ENCODE measurements at regions not wholly inside any gene's neighbourhood (a gene's known extent, or its start where the extent isn't known, plus 50 kb on each side); places are given as distances from the start of the nearest gene placed in this dataset.

DNA sequence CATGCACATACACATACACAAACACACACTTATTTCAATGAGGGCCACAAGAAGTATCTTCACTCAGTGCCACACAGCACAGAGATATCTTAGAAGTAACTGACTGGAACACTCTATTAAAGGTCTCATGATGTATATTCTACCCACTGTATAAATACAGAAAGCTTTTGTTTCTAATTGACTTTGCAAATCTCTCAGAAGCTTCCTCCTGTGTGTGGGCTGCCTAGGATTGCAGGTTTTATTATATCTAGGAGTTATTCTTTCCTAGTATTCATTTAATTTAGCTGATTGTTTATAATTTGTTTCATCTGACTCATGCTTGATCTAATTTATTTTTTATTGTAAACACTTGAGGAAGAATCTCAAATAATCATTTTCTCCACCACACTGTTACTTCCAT, 262.4 kb upstream of the ACTBL2 start:
- no peak for TF ChIP-seq EZH2 (IDR thresholded peaks at IDR 0.05; ENCODE audit: borderline replicate concordance, low read length)
- TF ChIP-seq, protein P1, sequence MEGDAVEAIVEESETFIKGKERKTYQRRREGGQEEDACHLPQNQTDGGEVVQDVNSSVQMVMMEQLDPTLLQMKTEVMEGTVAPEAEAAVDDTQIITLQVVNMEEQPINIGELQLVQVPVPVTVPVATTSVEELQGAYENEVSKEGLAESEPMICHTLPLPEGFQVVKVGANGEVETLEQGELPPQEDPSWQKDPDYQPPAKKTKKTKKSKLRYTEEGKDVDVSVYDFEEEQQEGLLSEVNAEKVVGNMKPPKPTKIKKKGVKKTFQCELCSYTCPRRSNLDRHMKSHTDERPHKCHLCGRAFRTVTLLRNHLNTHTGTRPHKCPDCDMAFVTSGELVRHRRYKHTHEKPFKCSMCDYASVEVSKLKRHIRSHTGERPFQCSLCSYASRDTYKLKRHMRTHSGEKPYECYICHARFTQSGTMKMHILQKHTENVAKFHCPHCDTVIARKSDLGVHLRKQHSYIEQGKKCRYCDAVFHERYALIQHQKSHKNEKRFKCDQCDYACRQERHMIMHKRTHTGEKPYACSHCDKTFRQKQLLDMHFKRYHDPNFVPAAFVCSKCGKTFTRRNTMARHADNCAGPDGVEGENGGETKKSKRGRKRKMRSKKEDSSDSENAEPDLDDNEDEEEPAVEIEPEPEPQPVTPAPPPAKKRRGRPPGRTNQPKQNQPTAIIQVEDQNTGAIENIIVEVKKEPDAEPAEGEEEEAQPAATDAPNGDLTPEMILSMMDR (conservative IDR thresholded peaks at IDR 0.05 in 1 of 2, IDR thresholded peaks at IDR 0.05 in 1 of 2; ENCODE audit: extremely low read depth in 1 of 2, insufficient read depth in 1 of 2, low read depth in 1 of 2, low read length in 2 of 2): no peak
